ENCODE measurements at regions not wholly inside any gene's neighbourhood (a gene's known extent, or its start where the extent isn't known, plus 50 kb on each side); places are given as distances from the start of the nearest gene placed in this dataset.

GRCh38 chr4:19940861-19941260 lies 310.8 kb upstream of the SLIT2 start:
- no peaks in the 10 kb centered on the region for H3K4me1 ChIP-seq (ENCODE audit: control insufficient read depth, insufficient read depth, low read length)
- intact Hi-C loops (cut with micrococcal nuclease; ENCODE audit: unreplicated experiment) (no loop called here), in situ Hi-C loops (cut with HindIII; ENCODE audit: low pct_unique_long_range_greater_than_20kb, low sequenced_read_pairs) (no loop called here)
- CTCF ChIA-PET, result no interaction called here
- no TSS peak for BruUV-seq (replicated peaks)
- no peak overlapping the region for H3K27ac ChIP-seq (ENCODE audit: low read length)
- POLR2A ChIA-PET, result no interaction called here
- H3K27me3 ChIP-seq (ENCODE audit: control insufficient read depth, insufficient read depth, low read length), result no peaks in the 10 kb centered on the region
- TF ChIP-seq CTCF (IDR thresholded peaks at IDR 0.05) (no peak), SIN3A (IDR thresholded peaks at IDR 0.05; ENCODE audit: borderline replicate concordance, insufficient read depth, low read depth, low read length) (no peak), POLR2AphosphoS5 (IDR thresholded peaks at IDR 0.05; ENCODE audit: low read depth, low read length) (no peak), REST (IDR thresholded peaks at IDR 0.05; ENCODE audit: insufficient read depth in 1 of 2, low read depth in 2 of 2, low read length in 1 of 2) (no peak), TCF7L2 (IDR thresholded peaks at IDR 0.05; ENCODE audit: low read depth, low read length) (no peak)
- H3K36me3 ChIP-seq (ENCODE audit: control insufficient read depth, insufficient read depth, low read length), result no peaks in the 10 kb centered on the region
- H3K9me3 ChIP-seq (ENCODE audit: control insufficient read depth, insufficient read depth, low read depth, low read length), result no peaks in the 10 kb centered on the region
- no peak for DNase-seq (ENCODE audit: low read depth, low spot score)
- H3K4me3 ChIP-seq (ENCODE audit: low read depth in 2 of 2, low read length in 2 of 2), result no peak overlapping the region
- no peak for ATAC-seq

- ChIA-PET POLR2A (no interaction called here), CTCF (no interaction called here)
- H3K36me3 ChIP-seq (ENCODE audit: control insufficient read depth, insufficient read depth, low read length), result no peaks in the 10 kb centered on the region
- no peak for ATAC-seq
- H3K4me3 ChIP-seq (ENCODE audit: low read depth in 2 of 2, low read length in 2 of 2), result no peak overlapping the region
- H3K9me3 ChIP-seq (ENCODE audit: control insufficient read depth, insufficient read depth, low read depth, low read length), result no peaks in the 10 kb centered on the region
- BruUV-seq (replicated peaks), result no TSS peak
- intact Hi-C loops (cut with micrococcal nuclease; ENCODE audit: unreplicated experiment) (no loop called here), in situ Hi-C loops (cut with HindIII; ENCODE audit: low pct_unique_long_range_greater_than_20kb, low sequenced_read_pairs) (no loop called here)
- no peak for TF ChIP-seq SIN3A (IDR thresholded peaks at IDR 0.05; ENCODE audit: borderline replicate concordance, insufficient read depth, low read depth, low read length)
- no peak overlapping the region for H3K27ac ChIP-seq (ENCODE audit: low read length)
- no peaks in the 10 kb centered on the region for H3K4me1 ChIP-seq (ENCODE audit: control insufficient read depth, insufficient read depth, low read length)
- no peak for DNase-seq (ENCODE audit: low read depth, low spot score)
- no peaks in the 10 kb centered on the region for H3K27me3 ChIP-seq (ENCODE audit: control insufficient read depth, insufficient read depth, low read length)
Observed at GRCh38 chr4:19936476-19936875, 315.2 kb upstream of the SLIT2 start.

- no peaks in the 10 kb centered on the region for H3K9me3 ChIP-seq (ENCODE audit: control insufficient read depth, insufficient read depth, low read depth, low read length)
- H3K36me3 ChIP-seq (ENCODE audit: control insufficient read depth, insufficient read depth, low read length), result no peaks in the 10 kb centered on the region
- no peaks in the 10 kb centered on the region for H3K4me1 ChIP-seq (ENCODE audit: control insufficient read depth, insufficient read depth, low read length)
- ATAC-seq, result no peak
- intact Hi-C loops (cut with micrococcal nuclease; ENCODE audit: unreplicated experiment) (no loop called here), in situ Hi-C loops (cut with HindIII; ENCODE audit: low pct_unique_long_range_greater_than_20kb, low sequenced_read_pairs) (no loop called here)
- TF ChIP-seq TCF7L2 (IDR thresholded peaks at IDR 0.05; ENCODE audit: low read depth, low read length) (no peak), SIN3A (IDR thresholded peaks at IDR 0.05; ENCODE audit: borderline replicate concordance, insufficient read depth, low read depth, low read length) (no peak), POLR2AphosphoS5 (IDR thresholded peaks at IDR 0.05; ENCODE audit: low read depth, low read length) (no peak), CTCF (IDR thresholded peaks at IDR 0.05) (no peak), REST (IDR thresholded peaks at IDR 0.05; ENCODE audit: insufficient read depth in 1 of 2, low read depth in 2 of 2, low read length in 1 of 2) (no peak)
- ChIA-PET CTCF (no interaction called here), POLR2A (no interaction called here)
- DNase-seq (ENCODE audit: low read depth, low spot score), result no peak
- H3K4me3 ChIP-seq (ENCODE audit: low read depth in 2 of 2, low read length in 2 of 2), result no peak overlapping the region
- no peaks in the 10 kb centered on the region for H3K27me3 ChIP-seq (ENCODE audit: control insufficient read depth, insufficient read depth, low read length)
- BruUV-seq (replicated peaks), result no TSS peak
- no peak overlapping the region for H3K27ac ChIP-seq (ENCODE audit: low read length)
Observed at GRCh38 chr4:19930742-19931141, 321.0 kb upstream of the SLIT2 start.

All from Panc1 (cell line).